ENCODE measurements at regions not wholly inside any gene's neighbourhood (a gene's known extent, or its start where the extent isn't known, plus 50 kb on each side); places are given as distances from the start of the nearest gene placed in this dataset.

GRCh38 chr9:89661956-89662717, 57.3 kb downstream of the GADD45G start:
- no peaks in the 10 kb centered on the region for H4K20me1 ChIP-seq (replicated peaks in 1 of 2; ENCODE audit: control insufficient read depth in 1 of 2, insufficient read depth in 2 of 2, low read length in 2 of 2)
- ChIA-PET POLR2A (ENCODE audit: partially characterized antibody) (interaction anchor here (1.4 to 3.0 kb wide), 4 partner anchors 13 to 59 kb away, joined by 4 to 15 read pairs (median 10); partner anchors contain the start of gene GADD45G), CTCF (ENCODE audit: partially characterized antibody) (interaction anchor here (0.5 to 2.3 kb wide), 9 partner anchors 8 to 482 kb away, joined by 3 to 9 read pairs (median 3); no protein-coding TSS in a partner anchor)
- no peak overlapping the region; the same call in none of the 2 replicates for H4K8ac ChIP-seq (ENCODE audit: extremely low read depth, insufficient read depth, low read length)
- H3K9ac ChIP-seq (replicated peaks in 1 of 4; ENCODE audit: extremely low read depth in 1 of 4, low read depth in 3 of 4, low read length in 3 of 4) = no peak overlapping the region
- H3K36me3 ChIP-seq (ENCODE audit: control insufficient read depth in 2 of 4, insufficient read depth in 4 of 4, low read length in 3 of 4) = no peaks in the 10 kb centered on the region
- peak overlapping the region; percentile 59 for H4K5ac ChIP-seq (ENCODE audit: insufficient read length, low read depth, low read length)
- no peak overlapping the region for H3K56ac ChIP-seq (replicated peaks; ENCODE audit: insufficient read length, low read depth, low read length)
- peak overlapping the region in 1 of 2 experiments; percentile 4; a peak in 1 of 4 replicates for H3K4me2 ChIP-seq (ENCODE audit: insufficient read depth in 1 of 2, low read depth in 2 of 2, low read length in 2 of 2)
- H2BK15ac ChIP-seq (ENCODE audit: low read length) = peak overlapping the region; percentile 93; the same call in 1 of the 2 replicates
- peaks cover 8 to 25% (median 13%) of the 10 kb centered on the region in 4 experiments for H3K4me1 ChIP-seq (replicated peaks in 1 of 4; ENCODE audit: control insufficient read depth in 3 of 4, insufficient read depth in 4 of 4, low read length in 3 of 4)
- no peaks in the 10 kb centered on the region for H3K23me2 ChIP-seq (ENCODE audit: low read depth, low read length)
- no peak overlapping the region for H3K27ac ChIP-seq (ENCODE audit: low read depth, low read length)
- H3K18ac ChIP-seq (ENCODE audit: extremely low read depth, low read length) = peak overlapping the region; percentile 65; the same call in 1 of the 2 replicates
- peak overlapping the region; percentile 30 for H2BK120ac ChIP-seq (replicated peaks; ENCODE audit: low read depth, low read length)
- H3K4ac ChIP-seq (replicated peaks; ENCODE audit: insufficient read length, low read depth, low read length) = no peak overlapping the region
- H3K79me1 ChIP-seq (ENCODE audit: low read depth, low read length) = no peaks in the 10 kb centered on the region
- peak overlapping the region; percentile 95 for H4K91ac ChIP-seq (replicated peaks; ENCODE audit: insufficient read length, low read length)
- peaks cover 0 to 2% (median 0%) of the 10 kb centered on the region in 4 experiments; a peak in 1 of 7 replicates for H3K27me3 ChIP-seq (replicated peaks in 1 of 4; ENCODE audit: control insufficient read depth in 3 of 4, extremely low read depth in 1 of 4, insufficient read depth in 3 of 4, low read length in 3 of 4)
- no peak overlapping the region; a peak in 2 of 8 replicates for H3K4me3 ChIP-seq (ENCODE audit: extremely low read depth in 1 of 4, insufficient read depth in 2 of 4, low read depth in 3 of 4, low read length in 4 of 4)
- DNase-seq (ENCODE audit: low read depth in 1 of 2, low spot score in 2 of 2) = peak; percentile 71 to 95
- H2BK5ac ChIP-seq (ENCODE audit: low read depth, low read length) = peak overlapping the region; percentile 76; the same call in 1 of the 2 replicates
- H3K23ac ChIP-seq (ENCODE audit: insufficient read length) = no peak overlapping the region
- H3K79me2 ChIP-seq (ENCODE audit: control insufficient read depth in 1 of 2, insufficient read depth in 2 of 2, low read length in 2 of 2) = no peaks in the 10 kb centered on the region
- no peak overlapping the region for H3K14ac ChIP-seq (ENCODE audit: insufficient read length)
- H2AK5ac ChIP-seq (ENCODE audit: low read depth, low read length) = 0 out of 2 replicates have a peak overlapping the region, but pooled peaks have one; percentile 47
- no peak overlapping the region for H2AFZ ChIP-seq (ENCODE audit: low read length)
- no peaks in the 10 kb centered on the region; a peak in 1 of 4 replicates for H3K9me3 ChIP-seq (ENCODE audit: insufficient read depth in 2 of 2, low read depth in 1 of 2, low read length in 1 of 2)
- peak overlapping the region; percentile 46; the same call in 1 of the 2 replicates for H2BK12ac ChIP-seq (ENCODE audit: low read depth, low read length)
- peak; percentile 83 for FAIRE-seq
- H2BK20ac ChIP-seq (ENCODE audit: low read length) = peak overlapping the region; percentile 73; the same call in 1 of the 2 replicates
- 51% methylated on average over 21 of the region's 21 CpGs; no CpG with 5 or more reads in 1 of the 2 experiments for WGBS, 2 experiments (ENCODE audit: extremely low coverage in 1 of 2, insufficient coverage in 1 of 2, insufficient read length in 1 of 2, insufficient replicate concordance in 2 of 2, low coverage in 1 of 2, low lambda C conversion rate in 2 of 2, missing lambda C conversion rate in 1 of 2)
- TF ChIP-seq BACH1 (IDR thresholded peaks at IDR 0.05; ENCODE audit: low read length) (no peak), HDAC2 (IDR thresholded peaks at IDR 0.05; ENCODE audit: borderline replicate concordance in 1 of 2, low read depth in 2 of 2, low read length in 2 of 2) (0 out of 4 replicates have a peak, but pooled peaks of 1 of the 2 experiments have one; percentile 22), JUND (IDR thresholded peaks at IDR 0.05; ENCODE audit: low read length) (no peak), CREB1 (IDR thresholded peaks at IDR 0.05) (0 out of 2 replicates have a peak, but pooled peaks have one; percentile 26), SAP30 (IDR thresholded peaks at IDR 0.05; ENCODE audit: insufficient read depth, insufficient replicate concordance, low read length) (no peak), YY1 (IDR thresholded peaks at IDR 0.05; ENCODE audit: low read depth, low read length) (no peak), ASH2L (IDR thresholded peaks at IDR 0.05; ENCODE audit: low read length) (no peak)
- TF ChIP-seq, protein P1, sequence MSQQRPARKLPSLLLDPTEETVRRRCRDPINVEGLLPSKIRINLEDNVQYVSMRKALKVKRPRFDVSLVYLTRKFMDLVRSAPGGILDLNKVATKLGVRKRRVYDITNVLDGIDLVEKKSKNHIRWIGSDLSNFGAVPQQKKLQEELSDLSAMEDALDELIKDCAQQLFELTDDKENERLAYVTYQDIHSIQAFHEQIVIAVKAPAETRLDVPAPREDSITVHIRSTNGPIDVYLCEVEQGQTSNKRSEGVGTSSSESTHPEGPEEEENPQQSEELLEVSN (IDR thresholded peaks at IDR 0.05) = peak; percentile 88
- TF ChIP-seq, protein P2, sequence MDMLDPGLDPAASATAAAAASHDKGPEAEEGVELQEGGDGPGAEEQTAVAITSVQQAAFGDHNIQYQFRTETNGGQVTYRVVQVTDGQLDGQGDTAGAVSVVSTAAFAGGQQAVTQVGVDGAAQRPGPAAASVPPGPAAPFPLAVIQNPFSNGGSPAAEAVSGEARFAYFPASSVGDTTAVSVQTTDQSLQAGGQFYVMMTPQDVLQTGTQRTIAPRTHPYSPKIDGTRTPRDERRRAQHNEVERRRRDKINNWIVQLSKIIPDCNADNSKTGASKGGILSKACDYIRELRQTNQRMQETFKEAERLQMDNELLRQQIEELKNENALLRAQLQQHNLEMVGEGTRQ (IDR thresholded peaks at IDR 0.05; ENCODE audit: low read length) = no peak

Data from H1 (cell line).